ENCODE measurements at regions not wholly inside any gene's neighbourhood (a gene's known extent, or its start where the extent isn't known, plus 50 kb on each side); places are given as distances from the start of the nearest gene placed in this dataset.

DNA sequence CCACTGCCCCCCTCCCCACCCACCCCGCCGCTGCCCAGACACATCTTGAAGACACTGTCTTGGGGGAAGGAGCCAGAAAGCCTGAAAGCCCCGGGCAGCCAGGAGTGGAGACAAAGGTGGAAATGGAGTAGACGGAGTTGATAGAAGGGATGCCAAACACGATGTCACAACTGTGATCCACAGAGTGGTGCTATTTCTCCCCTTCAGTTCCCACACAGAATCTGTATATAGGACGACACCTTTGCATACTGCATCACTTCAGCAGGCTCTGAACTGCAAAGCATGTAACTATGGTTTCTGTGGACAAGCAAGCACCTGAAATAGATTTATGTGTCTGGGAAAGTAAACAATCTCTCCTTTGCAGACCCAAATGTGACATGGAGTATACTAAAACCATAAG is 56.4 kb upstream of the F13A1 start:
- no peak for DNase-seq (ENCODE audit: low spot score)

DNA sequence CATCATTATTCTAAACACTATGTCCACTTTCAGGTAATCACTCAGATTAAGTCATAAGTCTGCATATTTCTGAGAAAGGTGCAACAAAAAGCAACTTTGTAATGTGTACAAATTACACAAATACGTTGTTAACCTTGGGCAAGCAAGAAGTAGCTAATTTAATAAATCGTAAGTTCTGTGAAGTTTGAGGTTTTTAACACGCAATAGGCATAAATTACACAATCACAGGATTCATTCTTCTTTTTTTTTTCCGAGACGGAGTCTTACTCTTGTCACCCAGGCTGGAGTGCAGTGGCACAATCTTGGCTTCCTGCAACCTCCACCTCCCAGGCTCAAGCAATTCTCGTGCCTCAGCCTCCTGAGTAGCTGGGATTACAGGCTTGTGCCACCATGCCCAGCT is 57.2 kb upstream of the F13A1 start:
- DNase-seq (ENCODE audit: low spot score) = no peak

DNA sequence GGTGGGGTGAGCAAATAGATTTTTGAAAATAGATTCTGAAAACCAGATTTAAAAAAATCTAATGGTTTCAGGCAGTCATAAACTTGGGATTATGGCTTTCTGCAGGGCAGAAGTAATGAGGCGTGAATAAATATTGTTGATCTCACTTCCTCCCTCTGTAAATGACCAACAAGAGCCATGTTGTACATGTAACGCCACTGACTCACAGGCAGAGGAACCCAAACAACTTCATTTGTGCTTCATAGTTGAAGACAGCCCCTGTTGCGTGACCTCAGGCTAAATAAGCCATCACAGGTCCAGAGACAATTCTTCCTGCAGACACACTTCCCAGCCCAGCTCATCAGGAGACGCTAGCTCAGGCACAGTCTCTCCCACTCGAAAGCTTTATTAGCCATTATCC is 59.1 kb upstream of the F13A1 start:
- DNase-seq (ENCODE audit: low spot score) = peak; percentile 85

GRCh38 chr6:6384520-6384919 is 64.1 kb upstream of the F13A1 start:
- no peak for DNase-seq (ENCODE audit: low spot score)

DNA sequence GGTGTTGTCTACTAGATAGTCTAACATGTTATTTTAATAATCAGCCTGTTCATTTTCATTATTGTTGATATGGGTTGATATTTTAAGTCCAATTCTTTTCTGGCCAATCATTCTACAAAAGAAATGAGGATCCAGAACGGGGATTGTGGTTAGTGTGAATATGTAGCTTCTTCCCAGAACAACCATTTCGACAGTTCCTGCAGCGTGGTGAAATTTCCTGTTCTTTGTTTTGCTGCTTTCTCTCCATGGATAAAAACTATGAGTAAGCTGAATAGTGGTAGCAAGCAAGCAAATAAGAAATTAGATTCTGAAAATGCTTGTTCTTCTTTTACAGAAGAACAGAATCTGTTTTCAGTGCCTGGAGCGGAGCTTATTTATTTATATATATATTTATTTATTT is 65.5 kb upstream of the F13A1 start:
- no peak for DNase-seq (ENCODE audit: low spot score)

- DNase-seq (ENCODE audit: low spot score) = no peak
Observed at GRCh38 chr6:6390849-6391602, 70.6 kb upstream of the F13A1 start.

DNA sequence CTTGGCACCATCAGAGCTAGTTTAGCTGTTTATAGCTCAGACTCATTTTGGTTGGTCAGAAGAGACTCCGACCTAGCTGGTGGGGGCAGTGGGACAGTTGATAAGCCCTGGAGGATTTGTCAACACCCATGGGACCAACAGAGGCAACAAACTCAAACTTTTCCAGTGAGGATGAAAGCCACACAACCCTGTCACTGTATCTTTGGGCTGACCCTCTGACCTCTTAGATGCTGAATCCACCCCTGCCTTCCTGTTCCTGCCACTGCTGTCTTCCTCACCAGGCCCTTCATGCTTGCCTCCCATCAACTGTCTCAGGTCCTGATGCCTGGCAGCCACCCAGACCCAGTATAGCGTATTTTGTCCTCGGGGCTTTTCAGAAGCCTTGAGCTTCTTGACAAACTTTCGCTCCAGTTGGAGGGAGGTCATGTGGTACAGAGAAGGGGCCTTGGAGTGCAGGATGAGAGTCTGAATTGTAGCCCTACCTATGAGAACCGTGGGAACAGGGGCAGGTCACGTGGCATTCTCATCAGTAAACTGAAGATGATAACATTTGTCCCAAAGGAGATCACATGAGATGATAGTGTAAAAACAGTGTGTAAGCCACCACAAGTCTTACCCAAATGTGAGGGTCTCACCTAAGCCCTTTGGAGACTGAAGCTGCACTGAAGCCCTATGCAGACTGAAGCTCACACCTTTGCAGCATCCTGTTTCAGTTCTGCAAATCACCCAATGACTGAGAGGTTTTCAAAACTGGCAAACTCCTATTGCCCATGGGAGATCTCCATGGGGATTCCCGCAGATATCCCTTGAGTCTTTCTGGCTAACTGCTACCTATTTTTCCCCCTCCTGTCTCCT is 72.0 kb upstream of the F13A1 start:
- no peak for DNase-seq (ENCODE audit: low spot score)

DNA sequence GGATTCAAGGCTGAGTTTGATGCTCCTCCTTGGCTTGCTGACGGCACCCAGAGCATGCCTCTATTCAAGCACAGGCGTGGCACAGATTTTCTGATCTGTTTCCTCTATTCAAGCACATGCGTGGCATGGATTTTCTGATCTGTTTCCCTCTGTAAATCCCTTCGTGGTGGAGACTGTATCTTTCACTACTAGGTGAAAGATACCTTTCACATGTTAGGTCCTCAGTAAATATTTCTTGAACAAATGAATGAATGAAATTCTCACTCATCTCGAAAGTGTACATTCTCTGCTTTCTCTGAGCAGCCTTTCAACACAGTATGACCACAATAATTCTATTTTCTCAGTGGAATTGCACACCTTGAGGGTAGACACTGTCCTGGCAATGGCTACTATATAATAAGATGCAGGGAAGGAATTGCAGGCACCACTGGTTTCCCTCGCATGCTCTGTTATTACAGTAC is 72.6 kb upstream of the F13A1 start:
- DNase-seq (ENCODE audit: low spot score) = no peak

- no peak for DNase-seq (ENCODE audit: low spot score)
Observed at GRCh38 chr6:6395581-6396197, 75.2 kb upstream of the F13A1 start.

DNA sequence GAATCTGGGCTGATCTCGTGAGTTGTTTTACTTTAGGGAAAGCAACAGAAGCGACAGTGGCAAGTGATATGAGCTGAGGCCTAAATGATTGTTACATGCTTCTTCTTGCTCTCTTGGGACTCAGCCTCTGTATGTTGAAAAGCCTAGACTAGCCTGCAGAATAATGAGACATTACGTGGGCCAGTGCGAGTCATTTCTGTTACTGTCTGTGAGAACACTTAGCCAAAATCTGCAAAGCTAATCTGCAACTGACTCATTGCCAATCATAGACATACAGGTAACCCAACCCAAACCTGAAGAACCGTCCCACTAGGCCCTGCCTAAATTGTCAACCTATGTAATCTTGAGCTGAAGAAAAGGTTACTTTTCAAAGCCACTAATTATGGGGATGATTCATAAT is 77.4 kb upstream of the F13A1 start:
- no peak for DNase-seq (ENCODE audit: low spot score)

DNA sequence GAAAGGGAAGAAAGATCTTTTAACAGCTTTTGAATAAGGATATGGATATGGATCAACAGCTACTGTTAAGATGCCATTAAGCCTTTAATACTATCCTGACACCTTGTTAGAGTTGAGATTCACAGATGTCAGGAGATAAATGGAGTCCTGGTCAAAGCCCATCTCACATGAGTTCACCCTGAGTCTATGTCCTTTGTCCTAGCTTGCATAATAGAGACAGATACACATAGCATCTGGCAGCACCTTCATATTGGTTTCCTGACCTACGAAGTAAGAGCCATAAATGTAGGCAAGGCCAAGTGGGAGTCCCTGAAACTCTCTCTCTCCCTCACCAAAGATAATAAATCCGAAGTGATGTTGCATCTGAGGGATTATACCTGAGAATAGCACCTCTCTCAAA is 79.1 kb upstream of the F13A1 start:
- DNase-seq (ENCODE audit: low spot score) = no peak

DNA sequence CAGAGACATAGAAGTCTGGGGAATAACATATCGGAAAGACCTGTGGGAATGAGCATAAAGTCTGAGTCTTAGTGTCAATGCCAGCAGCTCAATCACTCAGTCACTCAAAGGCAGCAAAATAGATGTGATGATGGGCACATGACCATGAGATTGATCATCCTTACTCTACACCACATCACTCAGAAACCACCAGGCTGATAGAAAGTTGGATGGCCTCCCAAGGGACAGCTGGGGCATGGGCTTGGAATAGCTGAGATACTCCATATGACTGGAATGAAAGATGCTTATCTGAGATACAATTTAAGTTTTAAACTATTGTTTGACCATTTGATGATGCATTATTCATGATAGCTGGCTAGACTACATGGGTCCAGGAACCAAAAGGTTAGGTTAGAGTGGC is 80.9 kb upstream of the F13A1 start:
- no peak for DNase-seq (ENCODE audit: low spot score)

GRCh38 chr6:6402006-6402405 is 81.5 kb upstream of the F13A1 start:
- no peak for DNase-seq (ENCODE audit: low spot score)

DNA sequence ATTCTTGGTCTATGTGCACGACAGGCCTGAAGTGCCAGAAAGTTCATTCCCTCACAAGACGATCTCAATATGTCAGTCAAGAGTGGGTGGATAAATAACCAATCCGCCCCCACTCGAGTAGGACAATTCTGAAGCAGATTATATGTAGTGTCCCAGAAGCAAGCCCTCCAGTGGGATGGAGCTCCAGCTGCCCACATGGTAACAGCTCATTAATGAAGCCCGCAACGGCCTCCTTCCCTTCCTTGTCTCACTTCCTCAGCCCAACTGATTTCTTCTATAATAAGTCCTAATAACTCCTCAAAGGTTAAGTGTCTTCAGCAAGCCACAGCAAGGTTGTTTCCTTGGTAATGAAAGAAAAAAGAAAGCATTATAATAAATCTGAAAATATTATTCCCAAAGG is 82.1 kb upstream of the F13A1 start:
- DNase-seq (ENCODE audit: low spot score) = no peak

- DNase-seq (ENCODE audit: low spot score) = no peak
Observed at GRCh38 chr6:6405031-6405430, 84.6 kb upstream of the F13A1 start.

GRCh38 chr6:6405997-6406714 is 85.7 kb upstream of the F13A1 start:
- no peak for DNase-seq (ENCODE audit: low spot score)

- no peak for DNase-seq (ENCODE audit: low spot score)
Observed at GRCh38 chr6:6406715-6407070, 86.2 kb upstream of the F13A1 start.

DNA sequence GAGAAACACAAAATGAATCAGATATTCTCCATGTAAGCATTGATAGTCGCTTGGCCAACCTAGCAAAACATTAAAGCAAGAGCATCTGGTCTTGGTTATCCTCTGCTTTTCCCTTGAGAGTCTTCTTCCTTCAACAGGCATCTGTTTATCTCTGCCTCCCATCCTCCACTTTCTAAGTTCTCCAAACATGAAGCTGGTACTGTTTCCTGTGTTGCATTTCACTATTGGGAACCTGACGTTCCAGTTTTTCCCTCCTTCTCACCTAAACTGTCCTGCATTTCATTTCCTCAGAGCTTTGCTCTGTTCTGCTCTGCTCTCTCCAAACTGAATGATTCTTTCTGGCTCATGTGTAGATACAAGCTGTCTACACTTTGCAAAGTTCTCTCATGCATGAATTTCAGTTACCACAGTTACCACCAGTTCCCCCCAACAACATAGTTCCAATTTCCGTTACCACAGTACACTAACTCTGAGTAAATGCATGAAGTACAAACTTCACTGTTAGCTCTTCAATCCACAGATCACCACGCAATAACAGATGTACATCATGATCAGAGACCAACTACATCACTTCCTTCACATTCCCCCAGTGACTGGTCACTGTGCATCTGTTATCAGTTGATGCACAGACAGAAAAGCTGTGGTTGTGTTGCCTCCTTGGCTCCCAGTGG is 86.7 kb upstream of the F13A1 start:
- no peak for DNase-seq (ENCODE audit: low spot score)

DNA sequence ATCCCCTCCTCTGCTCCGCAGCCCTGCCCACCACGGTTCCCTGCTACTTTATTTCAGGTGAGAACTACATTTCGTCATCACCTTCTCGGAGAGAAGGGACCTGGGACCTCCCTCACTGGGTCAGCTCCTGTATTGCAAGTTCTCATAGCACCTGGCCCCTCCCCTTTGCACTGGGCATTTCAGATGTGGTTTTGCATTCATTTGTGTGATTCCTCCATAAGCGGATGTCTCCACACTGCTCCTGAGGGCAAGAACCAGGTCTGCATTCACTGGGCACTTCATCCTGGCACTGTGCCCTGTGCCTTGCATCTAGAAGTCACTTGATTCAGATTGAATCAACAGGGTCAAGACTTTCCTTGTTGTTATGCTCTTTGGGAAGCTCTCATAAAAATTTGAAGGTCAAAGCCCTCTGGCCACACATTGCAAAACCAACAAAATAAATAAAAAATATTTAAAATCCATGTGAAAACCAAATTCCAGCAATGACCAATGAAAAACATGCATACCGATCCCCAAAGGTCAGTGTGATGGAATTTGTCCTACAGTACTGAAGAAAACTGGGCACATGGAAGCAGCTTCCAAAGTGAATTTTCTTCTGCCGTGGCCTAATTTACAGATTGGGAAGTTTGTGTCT is 89.1 kb upstream of the F13A1 start:
- DNase-seq (ENCODE audit: low spot score) = no peak

GRCh38 chr6:6411115-6411514 is 90.7 kb upstream of the F13A1 start:
- no peak for DNase-seq (ENCODE audit: low spot score)

- no peak for DNase-seq (ENCODE audit: low spot score)
Observed at GRCh38 chr6:6412221-6412620, 91.8 kb upstream of the F13A1 start.

All from kidney tubule cell (primary cell).